ENCODE measurements at regions not wholly inside any gene's neighbourhood (a gene's known extent, or its start where the extent isn't known, plus 50 kb on each side); places are given as distances from the start of the nearest gene placed in this dataset.

GRCh38 chr13:108360139-108360538 lies 90.6 kb downstream of the TNFSF13B start:
- DNase-seq, result no peak

- DNase-seq, result no peak
These were observed 92.3 kb downstream of the TNFSF13B start for GRCh38 chr13:108361769-108362168.

- no peak for DNase-seq
These were observed 94.1 kb downstream of the TNFSF13B start for GRCh38 chr13:108363666-108364065.

DNA sequence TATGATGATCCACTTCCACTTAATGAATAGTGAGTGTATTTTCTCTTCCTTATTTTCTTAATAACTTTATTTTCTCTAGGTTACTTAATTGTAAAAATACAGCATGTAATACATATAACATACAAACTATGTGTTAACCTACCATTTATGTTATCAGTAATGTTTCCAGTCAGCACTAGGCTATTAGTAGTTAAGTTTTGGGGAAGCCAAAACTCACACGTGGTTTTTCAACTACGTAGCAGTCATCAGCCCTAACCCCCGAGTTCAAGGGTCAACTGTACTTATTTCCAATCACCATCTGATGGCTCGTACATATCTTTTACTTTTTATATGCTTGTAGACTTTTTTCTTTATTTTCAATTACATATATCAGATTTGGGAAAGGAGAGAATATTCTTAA lies 95.7 kb downstream of the TNFSF13B start:
- DNase-seq, result no peak

DNA sequence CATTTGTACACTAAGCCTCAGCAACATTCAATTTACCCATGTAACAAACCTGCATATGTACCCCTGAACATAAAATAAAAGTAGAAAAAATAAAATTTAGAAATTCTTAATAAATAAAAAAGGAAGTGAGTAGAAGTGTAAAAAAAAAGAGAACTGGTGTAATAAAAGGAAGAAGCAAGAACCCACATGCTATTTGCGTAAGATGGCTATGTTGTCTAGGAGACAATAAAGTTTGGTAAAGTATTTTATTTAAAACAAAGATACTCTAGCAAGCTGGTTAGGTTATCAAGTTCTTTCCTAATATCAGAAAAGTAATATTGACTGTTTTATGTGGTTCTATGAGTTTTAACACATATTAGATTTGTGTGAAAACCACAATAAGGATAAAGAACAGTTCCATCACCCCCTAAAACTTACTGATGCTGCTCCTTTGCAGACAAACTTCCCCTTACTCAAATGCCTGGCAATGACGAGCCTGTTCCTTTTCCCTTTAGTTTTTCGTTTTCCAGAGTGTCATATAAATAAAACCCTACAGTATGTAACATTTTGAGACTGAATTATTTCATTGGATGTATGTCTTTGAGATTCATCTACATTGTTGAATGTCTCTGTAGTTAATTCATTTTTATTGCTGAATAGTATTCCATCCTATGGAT lies 98.9 kb downstream of the TNFSF13B start:
- no peak for DNase-seq

DNA sequence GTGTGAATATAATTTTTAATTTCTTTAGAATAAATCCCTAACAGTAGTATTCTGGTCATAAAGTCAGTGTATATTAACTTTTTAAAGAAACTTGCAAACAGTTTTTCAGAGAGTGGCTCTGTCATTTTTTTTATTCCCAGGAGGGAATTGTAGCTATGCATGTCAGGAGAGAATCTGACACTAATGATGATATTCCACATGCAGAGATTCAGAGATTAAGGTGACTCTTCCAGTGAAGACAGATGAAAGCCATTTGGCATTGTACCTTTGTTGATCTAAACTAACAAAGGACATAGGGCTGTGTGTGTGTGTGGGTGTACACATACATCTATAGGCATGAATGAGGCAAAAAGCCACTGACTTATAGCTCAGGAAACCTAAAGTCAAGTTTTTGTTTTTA lies 99.9 kb downstream of the TNFSF13B start:
- DNase-seq, result no peak

DNA sequence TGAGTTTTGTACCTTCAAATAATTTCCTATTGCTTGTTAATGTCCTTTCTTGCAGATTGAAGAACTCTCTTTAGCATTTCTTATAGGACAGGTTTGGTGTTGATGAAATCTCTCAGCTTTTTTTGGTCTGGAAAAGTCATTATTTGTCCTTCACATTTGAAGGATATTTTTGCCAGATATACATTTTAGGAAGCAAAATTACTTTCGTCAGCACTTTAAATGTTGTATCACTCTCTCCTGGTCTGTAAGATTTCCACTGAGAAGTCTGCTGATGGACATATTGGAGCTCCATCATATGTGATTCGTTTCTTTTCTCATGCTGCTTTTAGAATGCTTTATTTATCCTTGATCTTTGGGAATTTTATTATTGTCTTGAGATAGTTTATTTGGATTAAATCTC lies 105.5 kb downstream of the TNFSF13B start:
- DNase-seq, result no peak

- DNase-seq, result no peak
These were observed 106.3 kb downstream of the TNFSF13B start for GRCh38 chr13:108375772-108376171.

- no peak for DNase-seq
These were observed 106.8 kb downstream of the TNFSF13B start for GRCh38 chr13:108376308-108376707.

- DNase-seq, result no peak
These were observed 108.2 kb downstream of the TNFSF13B start for GRCh38 chr13:108377646-108378206.

- DNase-seq, result no peak
These were observed 114.1 kb downstream of the TNFSF13B start for GRCh38 chr13:108383667-108384066.

DNA sequence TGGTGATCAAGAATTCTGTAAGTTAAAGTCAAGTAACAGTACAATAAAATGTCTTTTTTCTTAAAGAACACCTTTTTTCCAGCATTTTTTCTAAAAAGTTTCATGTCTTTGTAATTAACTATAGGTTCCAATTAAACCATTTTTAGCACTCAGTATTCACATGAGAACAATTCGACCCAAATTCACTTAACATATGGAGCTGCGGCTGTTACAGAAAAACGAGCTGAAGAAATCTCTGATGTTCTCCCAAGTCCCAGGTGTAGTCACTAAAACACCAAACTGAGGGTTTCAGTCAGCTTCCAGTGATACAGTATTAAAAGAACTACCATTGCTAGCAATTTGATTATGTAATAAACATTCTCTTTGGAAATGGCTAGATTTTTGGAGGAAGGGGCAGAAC lies 117.6 kb downstream of the TNFSF13B start:
- no peak for DNase-seq

GRCh38 chr13:108402850-108403249 lies 133.3 kb downstream of the TNFSF13B start:
- no peak for DNase-seq

- DNase-seq, result no peak
These were observed 138.0 kb downstream of the TNFSF13B start for GRCh38 chr13:108407495-108407894.

GRCh38 chr13:108408672-108409071 lies 139.2 kb downstream of the TNFSF13B start:
- DNase-seq, result no peak

- no peak for DNase-seq
These were observed 140.2 kb downstream of the TNFSF13B start for GRCh38 chr13:108409730-108410129.

DNA sequence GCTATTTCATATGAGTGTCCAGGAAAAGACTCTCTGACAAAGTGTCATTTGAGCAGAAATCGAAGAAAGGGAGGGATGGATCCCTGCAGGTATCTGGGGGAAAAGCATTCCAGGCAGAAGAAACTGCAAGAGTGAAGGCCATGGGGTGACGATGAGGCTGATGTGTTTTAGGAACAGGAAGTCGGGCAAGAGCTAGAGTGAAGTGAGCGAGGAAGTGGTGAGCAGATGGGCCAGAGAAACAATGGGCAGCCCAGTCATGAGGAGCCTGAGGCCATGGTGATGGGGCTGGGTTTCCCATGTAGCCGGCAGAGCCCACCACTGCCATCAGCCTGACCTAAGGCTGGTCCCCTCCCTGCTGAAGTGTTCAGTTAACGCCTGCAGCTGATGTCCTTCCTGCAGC lies 150.2 kb downstream of the TNFSF13B start:
- DNase-seq, result no peak

GRCh38 chr13:108425056-108425455 lies 155.5 kb downstream of the TNFSF13B start:
- DNase-seq, result no peak

- DNase-seq, result no peak
These were observed 157.4 kb downstream of the TNFSF13B start for GRCh38 chr13:108426893-108427292.

- DNase-seq, result no peak
These were observed 157.8 kb downstream of the TNFSF13B start for GRCh38 chr13:108427355-108427754.

GRCh38 chr13:108428691-108429090 lies 159.2 kb downstream of the TNFSF13B start:
- no peak for DNase-seq

GRCh38 chr13:108433976-108434755 lies 164.6 kb downstream of the TNFSF13B start:
- DNase-seq, result no peak

- no peak for DNase-seq
These were observed 166.1 kb downstream of the TNFSF13B start for GRCh38 chr13:108435393-108436149.

GRCh38 chr13:108437496-108437895 lies 168.0 kb downstream of the TNFSF13B start:
- no peak for DNase-seq

All from RPMI8226 (cell line).